ENCODE measurements at regions not wholly inside any gene's neighbourhood (a gene's known extent, or its start where the extent isn't known, plus 50 kb on each side); places are given as distances from the start of the nearest gene placed in this dataset.

- TF ChIP-seq ARID4B (CRISPR knock-in tag; IDR thresholded peaks at IDR 0.05; ENCODE audit: borderline replicate concordance), result no peak
Measured at GRCh38 chr1:244284641-244285156, 167.0 kb downstream of the ADSS2 start (continued).

- H3K27ac Mint-ChIP-seq, result no peak overlapping the region
- no peak for DNase-seq (ENCODE audit: low spot score)
- no peak overlapping the region for H3K4me3 Mint-ChIP-seq
- no peaks in the 10 kb centered on the region for H3K27me3 Mint-ChIP-seq (ENCODE audit: low read depth)
- CTCF ChIA-PET, result interaction anchor here (1.6 to 1.7 kb wide), 2 partner anchors 13 to 128 kb away, joined by 5 to 6 read pairs; no protein-coding TSS in a partner anchor
- peaks cover 4% of the 10 kb centered on the region; the same call in 1 of the 2 replicates for H3K36me3 Mint-ChIP-seq
- H3K4me1 Mint-ChIP-seq, result no peaks in the 10 kb centered on the region
- POLR2A ChIA-PET, result no interaction called here
- peaks cover 20% of the 10 kb centered on the region for H3K9me3 Mint-ChIP-seq
- no peak; the same call in 1 of the 2 replicates for ATAC-seq
- TF ChIP-seq ZNF317 (CRISPR knock-in tag; IDR thresholded peaks at IDR 0.05; ENCODE audit: borderline replicate concordance, low read depth), result no peak
- TF ChIP-seq TP53 (CRISPR knock-in tag; IDR thresholded peaks at IDR 0.05), result no peak
- TF ChIP-seq FOXP1 (CRISPR knock-in tag; IDR thresholded peaks at IDR 0.05; ENCODE audit: borderline replicate concordance), result no peak
- TF ChIP-seq TCF7 (CRISPR knock-in tag; IDR thresholded peaks at IDR 0.05; ENCODE audit: low read depth), result no peak
- no peak for TF ChIP-seq HMGXB4 (CRISPR knock-in tag; IDR thresholded peaks at IDR 0.05)
- no peak for TF ChIP-seq ZNF423 (CRISPR knock-in tag; IDR thresholded peaks at IDR 0.05)
- TF ChIP-seq CTCF (IDR thresholded peaks at IDR 0.05), result no peak
- no peak for TF ChIP-seq E2F1 (CRISPR knock-in tag; IDR thresholded peaks at IDR 0.05)
- TF ChIP-seq ZMAT4 (CRISPR knock-in tag; IDR thresholded peaks at IDR 0.05), result no peak
- TF ChIP-seq ZNF512 (CRISPR knock-in tag; IDR thresholded peaks at IDR 0.05; ENCODE audit: borderline replicate concordance), result no peak
- TF ChIP-seq JAZF1 (CRISPR knock-in tag; IDR thresholded peaks at IDR 0.05), result no peak
- TF ChIP-seq MYBL2 (CRISPR knock-in tag; IDR thresholded peaks at IDR 0.05), result no peak
- no peak for TF ChIP-seq ZBTB21 (CRISPR knock-in tag; IDR thresholded peaks at IDR 0.05; ENCODE audit: borderline replicate concordance)
- TF ChIP-seq ATF2 (CRISPR knock-in tag; IDR thresholded peaks at IDR 0.05; ENCODE audit: borderline replicate concordance, low read depth), result no peak
- TF ChIP-seq AR (CRISPR knock-in tag; IDR thresholded peaks at IDR 0.05), result no peak
- TF ChIP-seq NR1H2 (CRISPR knock-in tag; IDR thresholded peaks at IDR 0.05), result no peak
Measured at GRCh38 chr1:244286341-244286740, 165.4 kb downstream of the ADSS2 start.
